ENCODE measurements at regions not wholly inside any gene's neighbourhood (a gene's known extent, or its start where the extent isn't known, plus 50 kb on each side); places are given as distances from the start of the nearest gene placed in this dataset.

- no peaks in the 10 kb centered on the region for H3K36me3 ChIP-seq (ENCODE audit: insufficient read depth, low read depth, low read length)
- no peaks in the 10 kb centered on the region for H3K27me3 ChIP-seq (ENCODE audit: insufficient read depth, low read length)
- H3K4me3 ChIP-seq (ENCODE audit: low read length), result no peak overlapping the region
- H3K9ac ChIP-seq (ENCODE audit: low read depth, low read length), result no peak overlapping the region
- no peaks in the 10 kb centered on the region for H3K4me1 ChIP-seq (ENCODE audit: insufficient read depth, low read length)
- no peak overlapping the region for H3K27ac ChIP-seq (ENCODE audit: low read length)
- no peaks in the 10 kb centered on the region for H3K9me3 ChIP-seq (ENCODE audit: insufficient read depth, low read depth, low read length)
Observed at GRCh38 chr5:169411786-169412430, 111.0 kb upstream of the SLIT3 start.

GRCh38 chr5:169410996-169411783 is 110.3 kb upstream of the SLIT3 start:
- H3K36me3 ChIP-seq (ENCODE audit: insufficient read depth, low read depth, low read length), result no peaks in the 10 kb centered on the region
- no peaks in the 10 kb centered on the region for H3K27me3 ChIP-seq (ENCODE audit: insufficient read depth, low read length)
- H3K27ac ChIP-seq (ENCODE audit: low read length), result no peak overlapping the region
- no peak overlapping the region for H3K4me3 ChIP-seq (ENCODE audit: low read length)
- H3K4me1 ChIP-seq (ENCODE audit: insufficient read depth, low read length), result no peaks in the 10 kb centered on the region
- no peak overlapping the region for H3K9ac ChIP-seq (ENCODE audit: low read depth, low read length)
- H3K9me3 ChIP-seq (ENCODE audit: insufficient read depth, low read depth, low read length), result no peaks in the 10 kb centered on the region

DNA sequence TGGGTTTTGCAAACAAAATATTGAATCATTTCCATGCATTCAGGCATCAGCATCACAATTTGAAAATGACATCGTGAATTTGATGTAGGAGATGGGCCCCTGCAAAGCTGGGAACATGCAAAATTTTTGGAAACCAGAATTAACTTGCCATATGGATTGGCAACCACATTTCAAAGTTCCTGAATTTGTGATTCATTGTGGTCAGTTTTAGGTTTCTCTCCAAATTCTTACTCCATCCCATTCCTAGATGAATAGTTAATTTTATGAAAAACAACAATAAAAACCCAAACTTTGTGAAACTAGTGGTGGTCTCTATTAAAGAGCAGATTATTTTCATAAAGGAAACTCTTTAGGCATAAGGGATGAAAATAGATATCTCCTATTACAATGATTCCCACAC is 107.8 kb upstream of the SLIT3 start:
- Histone ChIP-seq H3K9me3 (ENCODE audit: insufficient read depth, low read depth, low read length) (no peaks in the 10 kb centered on the region), H3K27ac (ENCODE audit: low read length) (no peak overlapping the region), H3K4me1 (ENCODE audit: insufficient read depth, low read length) (no peaks in the 10 kb centered on the region), H3K27me3 (ENCODE audit: insufficient read depth, low read length) (no peaks in the 10 kb centered on the region), H3K4me3 (ENCODE audit: low read length) (no peak overlapping the region), H3K36me3 (ENCODE audit: insufficient read depth, low read depth, low read length) (no peaks in the 10 kb centered on the region), H3K9ac (ENCODE audit: low read depth, low read length) (no peak overlapping the region)

DNA sequence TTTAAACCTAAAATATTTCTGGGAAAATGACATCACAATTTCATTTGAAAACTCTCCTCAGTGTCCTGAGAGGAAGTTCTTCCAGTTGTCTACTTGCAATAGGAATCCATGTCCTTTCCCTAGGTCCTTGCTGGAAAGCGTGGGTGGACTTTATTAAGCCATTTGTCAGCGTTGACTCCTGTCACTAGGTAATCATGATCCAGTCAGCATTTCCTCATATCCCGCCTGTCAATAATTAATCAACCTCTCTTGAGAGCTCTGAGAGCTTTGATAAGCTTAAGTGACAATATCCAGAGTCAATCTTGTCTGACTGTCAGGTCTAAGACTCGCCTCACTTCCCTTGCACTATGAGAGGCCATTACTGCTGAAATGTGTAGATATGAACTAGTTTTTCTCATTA is 107.2 kb upstream of the SLIT3 start:
- Histone ChIP-seq H3K27ac (ENCODE audit: low read length) (no peak overlapping the region), H3K36me3 (ENCODE audit: insufficient read depth, low read depth, low read length) (no peaks in the 10 kb centered on the region), H3K4me3 (ENCODE audit: low read length) (no peak overlapping the region), H3K9ac (ENCODE audit: low read depth, low read length) (no peak overlapping the region), H3K9me3 (ENCODE audit: insufficient read depth, low read depth, low read length) (no peaks in the 10 kb centered on the region), H3K27me3 (ENCODE audit: insufficient read depth, low read length) (no peaks in the 10 kb centered on the region), H3K4me1 (ENCODE audit: insufficient read depth, low read length) (no peaks in the 10 kb centered on the region)

DNA sequence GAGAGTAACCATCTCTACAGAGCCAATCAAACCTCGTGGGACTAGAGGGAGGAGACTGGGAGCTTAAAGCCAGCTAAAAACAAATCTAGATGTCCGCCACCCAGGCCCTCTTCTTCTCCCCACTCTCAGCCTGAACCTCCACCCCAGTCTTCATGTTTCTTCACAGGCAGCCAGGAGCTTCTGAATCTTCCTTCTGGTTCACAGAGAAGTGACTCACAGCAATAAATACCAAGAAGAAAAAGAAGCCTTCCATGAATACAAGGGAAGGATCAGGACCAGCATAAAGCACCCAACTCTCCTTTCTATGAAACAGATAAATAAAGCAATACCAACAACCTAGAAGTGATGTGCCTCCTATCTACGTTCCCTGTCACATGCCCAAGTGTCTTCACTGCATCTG is 103.3 kb upstream of the SLIT3 start:
- no peaks in the 10 kb centered on the region for H3K36me3 ChIP-seq (ENCODE audit: insufficient read depth, low read depth, low read length)
- H3K9ac ChIP-seq (ENCODE audit: low read depth, low read length), result no peak overlapping the region
- H3K9me3 ChIP-seq (ENCODE audit: insufficient read depth, low read depth, low read length), result no peaks in the 10 kb centered on the region
- H3K4me3 ChIP-seq (ENCODE audit: low read length), result no peak overlapping the region
- H3K27me3 ChIP-seq (ENCODE audit: insufficient read depth, low read length), result no peaks in the 10 kb centered on the region
- H3K4me1 ChIP-seq (ENCODE audit: insufficient read depth, low read length), result no peaks in the 10 kb centered on the region
- H3K27ac ChIP-seq (ENCODE audit: low read length), result no peak overlapping the region

DNA sequence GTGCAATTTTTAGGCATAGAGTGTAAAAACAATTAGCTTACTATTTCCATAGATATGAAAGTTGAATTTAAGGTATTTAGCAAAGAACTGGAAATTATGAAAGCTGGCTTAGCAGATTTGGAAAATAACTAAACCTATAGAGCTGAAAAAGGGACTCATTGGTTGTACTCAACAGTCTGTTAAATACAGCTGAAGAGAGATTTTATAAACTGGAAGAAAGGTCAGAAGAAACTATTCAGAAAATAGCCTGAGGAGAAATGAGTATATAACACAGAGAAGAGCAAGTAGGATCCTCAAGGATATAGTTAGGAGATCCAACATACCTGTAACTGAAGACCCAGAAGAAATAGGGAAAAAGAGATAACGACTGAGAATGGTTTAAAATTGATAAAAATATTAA is 97.6 kb upstream of the SLIT3 start:
- Histone ChIP-seq H3K27ac (ENCODE audit: low read length) (no peak overlapping the region), H3K4me3 (ENCODE audit: low read length) (no peak overlapping the region), H3K36me3 (ENCODE audit: insufficient read depth, low read depth, low read length) (no peaks in the 10 kb centered on the region), H3K4me1 (ENCODE audit: insufficient read depth, low read length) (no peaks in the 10 kb centered on the region), H3K9me3 (ENCODE audit: insufficient read depth, low read depth, low read length) (peaks cover 4% of the 10 kb centered on the region; the same call in 1 of the 2 replicates), H3K9ac (ENCODE audit: low read depth, low read length) (no peak overlapping the region), H3K27me3 (ENCODE audit: insufficient read depth, low read length) (no peaks in the 10 kb centered on the region)

DNA sequence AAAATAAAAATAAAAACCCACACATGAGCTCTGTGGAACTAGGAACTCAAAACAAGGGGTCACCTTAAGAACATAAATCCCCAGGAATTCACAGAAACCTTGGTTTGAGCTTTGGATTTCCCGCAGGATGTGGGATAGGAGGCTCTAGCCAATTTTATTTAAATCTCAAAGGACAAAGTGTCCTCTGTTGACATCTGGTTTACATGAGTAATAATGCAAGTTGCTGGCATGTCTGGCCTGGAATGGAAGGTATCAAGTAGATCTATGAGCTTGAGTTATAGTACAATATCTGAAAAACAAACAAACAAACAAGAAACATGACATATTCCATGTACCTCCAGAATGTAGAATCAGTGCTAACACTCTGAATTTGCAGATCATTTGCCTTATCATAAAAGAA is 94.2 kb upstream of the SLIT3 start:
- no peaks in the 10 kb centered on the region for H3K4me1 ChIP-seq (ENCODE audit: insufficient read depth, low read length)
- H3K36me3 ChIP-seq (ENCODE audit: insufficient read depth, low read depth, low read length), result no peaks in the 10 kb centered on the region
- H3K27ac ChIP-seq (ENCODE audit: low read length), result no peak overlapping the region
- peaks cover 4% of the 10 kb centered on the region; the same call in 1 of the 2 replicates for H3K9me3 ChIP-seq (ENCODE audit: insufficient read depth, low read depth, low read length)
- no peak overlapping the region for H3K4me3 ChIP-seq (ENCODE audit: low read length)
- no peaks in the 10 kb centered on the region for H3K27me3 ChIP-seq (ENCODE audit: insufficient read depth, low read length)
- H3K9ac ChIP-seq (ENCODE audit: low read depth, low read length), result no peak overlapping the region

DNA sequence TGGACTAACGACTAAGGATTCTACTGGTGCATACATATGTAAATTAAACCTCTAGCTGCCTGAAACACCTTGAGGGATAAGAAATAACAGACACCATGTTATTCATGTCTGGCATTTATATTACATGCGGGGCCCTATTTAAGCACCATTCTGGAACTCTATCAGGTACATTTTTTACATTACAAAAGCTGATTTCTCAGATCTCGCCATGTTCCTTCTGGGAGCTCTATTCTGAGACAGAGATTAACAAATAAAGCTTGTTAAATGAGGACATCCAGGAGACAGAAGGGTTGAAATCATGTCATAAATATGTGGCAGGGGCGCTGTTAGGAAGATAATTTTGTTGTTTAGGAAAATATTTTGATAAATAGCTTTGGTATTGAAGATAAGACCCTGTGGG is 93.4 kb upstream of the SLIT3 start:
- Histone ChIP-seq H3K4me1 (ENCODE audit: insufficient read depth, low read length) (no peaks in the 10 kb centered on the region), H3K9me3 (ENCODE audit: insufficient read depth, low read depth, low read length) (peaks cover 4% of the 10 kb centered on the region; the same call in 1 of the 2 replicates), H3K4me3 (ENCODE audit: low read length) (no peak overlapping the region), H3K9ac (ENCODE audit: low read depth, low read length) (no peak overlapping the region), H3K27ac (ENCODE audit: low read length) (no peak overlapping the region), H3K27me3 (ENCODE audit: insufficient read depth, low read length) (no peaks in the 10 kb centered on the region), H3K36me3 (ENCODE audit: insufficient read depth, low read depth, low read length) (no peaks in the 10 kb centered on the region)

- no peak overlapping the region for H3K9ac ChIP-seq (ENCODE audit: low read depth, low read length)
- no peaks in the 10 kb centered on the region for H3K27me3 ChIP-seq (ENCODE audit: insufficient read depth, low read length)
- no peaks in the 10 kb centered on the region for H3K4me1 ChIP-seq (ENCODE audit: insufficient read depth, low read length)
- no peaks in the 10 kb centered on the region for H3K36me3 ChIP-seq (ENCODE audit: insufficient read depth, low read depth, low read length)
- H3K9me3 ChIP-seq (ENCODE audit: insufficient read depth, low read depth, low read length), result peaks cover 4% of the 10 kb centered on the region; the same call in 1 of the 2 replicates
- no peak overlapping the region for H3K27ac ChIP-seq (ENCODE audit: low read length)
- H3K4me3 ChIP-seq (ENCODE audit: low read length), result no peak overlapping the region
Observed at GRCh38 chr5:169393907-169394306, 93.0 kb upstream of the SLIT3 start.

DNA sequence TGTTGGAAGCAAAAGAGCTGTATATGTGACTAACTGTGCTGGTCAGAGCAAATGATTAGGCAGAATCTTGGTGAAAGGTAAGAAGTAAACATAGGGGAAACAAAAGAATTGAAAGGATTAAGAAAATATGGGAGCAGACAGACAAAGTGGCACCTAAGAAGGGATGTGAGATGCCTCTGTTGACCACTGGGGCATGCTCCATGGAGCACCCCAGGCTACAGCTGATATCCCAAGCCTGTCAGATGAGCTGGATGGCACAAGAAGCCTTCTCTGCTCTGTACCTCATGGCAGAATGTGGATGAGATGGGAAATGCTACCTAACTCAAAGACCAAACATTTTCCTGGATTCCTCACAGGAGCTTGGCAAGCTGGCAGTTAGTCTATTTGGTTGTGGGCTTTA is 89.3 kb upstream of the SLIT3 start:
- Histone ChIP-seq H3K36me3 (ENCODE audit: insufficient read depth, low read depth, low read length) (no peaks in the 10 kb centered on the region), H3K27me3 (ENCODE audit: insufficient read depth, low read length) (no peaks in the 10 kb centered on the region), H3K27ac (ENCODE audit: low read length) (no peak overlapping the region), H3K9me3 (ENCODE audit: insufficient read depth, low read depth, low read length) (no peaks in the 10 kb centered on the region), H3K4me1 (ENCODE audit: insufficient read depth, low read length) (no peaks in the 10 kb centered on the region), H3K4me3 (ENCODE audit: low read length) (no peak overlapping the region), H3K9ac (ENCODE audit: low read depth, low read length) (no peak overlapping the region)

- H3K27ac ChIP-seq (ENCODE audit: low read length), result no peak overlapping the region
- no peaks in the 10 kb centered on the region for H3K9me3 ChIP-seq (ENCODE audit: insufficient read depth, low read depth, low read length)
- no peak overlapping the region for H3K4me3 ChIP-seq (ENCODE audit: low read length)
- H3K4me1 ChIP-seq (ENCODE audit: insufficient read depth, low read length), result no peaks in the 10 kb centered on the region
- no peaks in the 10 kb centered on the region for H3K27me3 ChIP-seq (ENCODE audit: insufficient read depth, low read length)
- H3K9ac ChIP-seq (ENCODE audit: low read depth, low read length), result no peak overlapping the region
- H3K36me3 ChIP-seq (ENCODE audit: insufficient read depth, low read depth, low read length), result no peaks in the 10 kb centered on the region
Observed at GRCh38 chr5:169389318-169389717, 88.4 kb upstream of the SLIT3 start.

GRCh38 chr5:169385636-169386035 is 84.7 kb upstream of the SLIT3 start:
- H3K4me1 ChIP-seq (ENCODE audit: insufficient read depth, low read length), result no peaks in the 10 kb centered on the region
- no peak overlapping the region for H3K4me3 ChIP-seq (ENCODE audit: low read length)
- H3K36me3 ChIP-seq (ENCODE audit: insufficient read depth, low read depth, low read length), result no peaks in the 10 kb centered on the region
- H3K27me3 ChIP-seq (ENCODE audit: insufficient read depth, low read length), result no peaks in the 10 kb centered on the region
- no peaks in the 10 kb centered on the region for H3K9me3 ChIP-seq (ENCODE audit: insufficient read depth, low read depth, low read length)
- no peak overlapping the region for H3K27ac ChIP-seq (ENCODE audit: low read length)
- no peak overlapping the region for H3K9ac ChIP-seq (ENCODE audit: low read depth, low read length)
